GOT3 (cell line): ENCODE measurements at regions not wholly inside any gene's neighbourhood (a gene's known extent, or its start where the extent isn't known, plus 50 kb on each side); places are given as distances from the start of the nearest gene placed in this dataset.
"Not testable (repeated sequence)": the region's sequence is repeated elsewhere in the genome, so short reads cannot be mapped to it uniquely, and the experiment has no call there.

Source experiments
- DNase-seq: peaks from one replicate; lab custom pipeline; 2025; ENCODE audit warnings: mixed read lengths; lab: John Stamatoyannopoulos, UW

DNA sequence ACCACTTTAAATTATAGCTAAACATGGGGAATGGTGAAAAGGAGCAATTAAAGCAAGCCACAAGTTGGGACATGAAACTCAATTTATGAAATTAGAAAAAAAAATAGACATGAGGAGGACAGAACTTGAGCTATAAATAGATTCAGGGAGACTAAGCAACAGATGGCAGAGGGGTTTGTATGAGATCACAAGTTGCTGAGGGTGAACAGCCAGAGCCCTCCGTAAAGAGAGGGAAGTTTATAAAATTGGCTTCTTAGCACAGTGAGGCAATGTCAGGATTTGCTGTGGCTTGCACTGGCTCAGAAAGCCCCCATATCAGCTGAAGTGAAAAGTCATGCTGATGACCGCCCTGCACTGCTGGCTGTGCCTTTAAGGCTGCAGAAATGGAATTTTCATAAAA, 443.4 kb upstream of the CD180 start:
- no peak for DNase-seq

DNA sequence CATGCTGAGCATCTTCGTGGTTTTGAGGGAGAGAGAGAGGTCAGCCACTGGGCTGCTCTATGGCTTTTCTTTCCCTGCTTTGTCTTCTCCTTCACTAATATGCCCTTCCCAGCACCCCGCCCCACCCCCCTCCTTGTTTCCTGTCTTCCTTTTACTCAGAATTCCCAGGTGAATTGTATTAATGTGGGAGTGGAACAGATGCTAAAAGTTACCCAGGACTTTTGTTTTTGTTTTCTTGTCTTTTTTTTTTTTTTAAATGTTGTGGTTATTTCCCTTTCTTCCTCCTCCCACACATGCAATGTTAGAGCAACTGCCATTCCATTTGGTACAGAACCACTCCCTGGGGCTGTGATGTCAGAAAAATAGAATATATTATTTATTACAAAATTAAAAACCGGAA, 442.7 kb upstream of the CD180 start:
- no peak for DNase-seq

GRCh38 chr5:67636850-67637524, 440.4 kb upstream of the CD180 start:
- no peak for DNase-seq

GRCh38 chr5:67636091-67636490, 439.5 kb upstream of the CD180 start:
- no peak for DNase-seq

GRCh38 chr5:67627079-67627478, 430.5 kb upstream of the CD180 start:
- not testable (repeated sequence) for DNase-seq

- DNase-seq: no peak
These were observed 426.5 kb upstream of the CD180 start for GRCh38 chr5:67623078-67623477.

DNA sequence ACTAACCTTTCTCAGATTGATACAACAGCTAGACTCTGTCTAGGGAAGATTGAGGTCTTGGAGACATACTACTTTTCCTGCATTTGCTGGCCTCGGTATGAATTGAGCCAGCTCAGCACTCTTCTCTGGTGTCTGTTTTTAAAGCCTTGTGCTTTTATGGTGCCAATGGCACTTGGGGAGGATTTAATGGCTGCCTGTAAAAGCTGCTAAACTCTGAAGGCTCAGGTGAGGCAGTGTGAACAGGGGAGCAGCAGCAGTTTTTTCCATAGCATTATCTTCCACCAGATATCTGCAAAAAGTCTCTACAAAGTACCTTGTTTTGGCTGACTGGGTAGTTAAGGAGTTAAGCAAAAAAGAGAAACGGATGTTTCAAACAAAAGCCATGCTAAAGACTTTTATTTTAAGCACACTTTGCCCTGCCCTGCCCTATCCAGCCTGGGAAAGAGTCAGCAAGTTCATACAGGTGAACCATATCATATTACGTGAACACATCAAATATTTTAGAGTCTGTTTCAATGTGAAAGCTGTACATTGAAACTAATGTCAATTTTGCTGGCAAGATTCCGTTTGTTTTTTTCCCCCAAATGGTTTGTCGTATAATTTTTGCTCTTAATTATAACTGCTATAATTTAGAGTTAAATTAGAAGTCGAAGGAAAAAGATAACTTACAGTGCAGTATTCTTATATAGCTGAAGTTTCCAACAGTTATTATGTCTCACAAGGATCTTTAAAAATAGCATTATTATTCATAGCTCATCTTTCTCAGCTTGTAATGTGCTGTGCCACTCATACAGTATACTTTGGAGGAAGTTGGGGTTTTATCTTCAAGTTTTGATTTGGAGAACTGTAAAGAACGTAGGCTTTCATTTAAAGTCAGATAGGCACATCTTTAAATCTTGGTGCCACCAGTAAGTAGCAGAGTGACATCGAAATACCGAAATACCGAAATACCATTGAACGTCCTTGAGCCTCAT, 424.1 kb upstream of the CD180 start:
- no peak for DNase-seq

GRCh38 chr5:67619636-67620035, 423.0 kb upstream of the CD180 start:
- no peak for DNase-seq

GRCh38 chr5:67619235-67619634, 422.6 kb upstream of the CD180 start:
- no peak for DNase-seq

DNA sequence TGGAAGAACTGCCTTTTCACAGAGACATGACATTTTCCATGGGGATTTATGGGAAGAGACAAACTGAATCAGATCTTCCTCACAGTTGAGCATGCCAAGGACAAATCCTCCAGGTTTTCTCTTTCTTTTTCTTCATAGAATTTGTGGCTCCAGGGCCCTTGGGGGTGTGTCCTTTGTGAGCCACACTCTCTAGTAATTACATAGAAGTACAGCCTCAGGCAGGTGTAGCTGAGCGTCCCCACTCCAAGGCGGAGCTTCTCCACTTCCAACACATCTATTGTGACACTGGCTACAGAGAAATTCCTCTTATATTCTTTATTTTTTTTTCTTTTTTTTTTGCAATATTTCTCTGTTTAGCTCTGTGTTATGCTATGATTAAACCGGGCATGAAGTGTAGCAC, 420.5 kb upstream of the CD180 start:
- DNase-seq: no peak

DNA sequence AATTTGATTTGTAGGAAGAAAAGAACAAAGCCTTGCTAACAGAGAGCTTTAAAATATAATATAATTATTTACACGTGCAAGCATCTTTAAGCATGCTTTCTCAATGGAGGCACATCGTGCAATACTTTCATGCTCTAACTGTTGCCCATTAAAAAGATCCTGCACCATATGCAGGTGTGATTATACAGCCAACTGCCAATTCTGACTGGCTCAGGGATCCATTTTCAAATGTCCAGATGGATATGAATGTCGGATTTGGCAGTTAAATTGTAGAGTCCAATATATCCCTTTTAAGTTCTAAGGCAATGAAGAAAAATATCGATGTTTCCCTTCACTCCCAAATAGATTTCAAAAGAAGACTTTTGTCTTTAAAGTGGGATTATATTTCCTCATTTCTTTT, 416.4 kb upstream of the CD180 start:
- DNase-seq: no peak

DNA sequence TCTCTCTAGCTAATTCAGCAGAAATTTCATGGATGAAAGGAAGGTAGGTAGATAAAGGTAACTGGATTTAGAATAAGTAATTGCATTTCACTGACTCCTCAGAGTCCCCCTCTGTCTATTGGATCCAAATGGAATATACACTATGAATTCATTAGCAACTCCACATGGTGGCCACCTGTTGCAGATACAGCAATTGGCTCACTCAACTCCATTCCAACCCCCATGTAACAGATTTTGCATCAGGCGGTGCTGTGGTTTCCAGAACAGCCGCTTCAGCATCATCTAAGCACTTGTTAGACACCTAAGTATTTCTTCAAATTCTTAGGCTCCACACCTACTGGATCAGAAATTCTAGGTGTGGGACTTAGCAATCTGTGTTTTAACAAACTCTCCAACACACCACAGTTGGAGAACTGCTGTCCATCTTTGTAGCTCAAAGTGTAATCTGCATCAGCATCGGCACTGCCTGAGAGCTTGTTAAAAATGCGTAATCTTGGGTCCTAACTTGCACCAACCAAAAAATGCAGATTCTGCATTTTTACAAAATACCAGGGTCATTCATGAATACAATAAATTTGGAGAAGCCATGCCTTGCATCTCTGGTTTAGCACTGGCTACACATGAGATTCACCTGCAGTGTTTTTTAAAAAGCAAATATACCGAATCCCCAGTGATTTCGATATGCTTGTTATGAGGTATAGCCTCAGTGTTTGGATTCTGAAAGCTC, 413.8 kb upstream of the CD180 start:
- DNase-seq: no peak

GRCh38 chr5:67607958-67608357, 411.4 kb upstream of the CD180 start:
- no peak for DNase-seq

- DNase-seq: no peak
These were observed 410.0 kb upstream of the CD180 start for GRCh38 chr5:67606586-67606947.

- DNase-seq: no peak
These were observed 409.4 kb upstream of the CD180 start for GRCh38 chr5:67605730-67606585.

- no peak for DNase-seq
These were observed 394.9 kb upstream of the CD180 start for GRCh38 chr5:67591491-67591890.

DNA sequence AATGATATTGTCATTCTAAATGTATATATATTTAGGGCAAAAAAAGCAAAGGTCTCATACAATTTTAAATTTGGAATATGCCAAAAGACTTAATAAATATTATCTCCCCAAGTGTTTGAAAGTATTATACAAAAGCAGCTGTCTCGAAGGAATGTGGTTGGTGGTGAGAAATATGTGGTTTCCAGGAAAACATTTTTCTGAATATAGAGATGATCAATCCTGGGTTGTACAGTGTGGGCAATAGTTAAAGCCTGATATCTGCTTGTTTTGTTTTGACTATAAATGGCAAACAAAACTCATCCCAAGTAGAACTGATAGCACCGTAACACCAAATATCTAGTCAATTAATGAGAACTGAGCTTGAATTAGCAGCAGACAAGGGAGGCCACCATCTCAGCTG, 391.8 kb upstream of the CD180 start:
- DNase-seq: no peak

- no peak for DNase-seq
These were observed 384.6 kb upstream of the CD180 start for GRCh38 chr5:67581203-67581602.

DNA sequence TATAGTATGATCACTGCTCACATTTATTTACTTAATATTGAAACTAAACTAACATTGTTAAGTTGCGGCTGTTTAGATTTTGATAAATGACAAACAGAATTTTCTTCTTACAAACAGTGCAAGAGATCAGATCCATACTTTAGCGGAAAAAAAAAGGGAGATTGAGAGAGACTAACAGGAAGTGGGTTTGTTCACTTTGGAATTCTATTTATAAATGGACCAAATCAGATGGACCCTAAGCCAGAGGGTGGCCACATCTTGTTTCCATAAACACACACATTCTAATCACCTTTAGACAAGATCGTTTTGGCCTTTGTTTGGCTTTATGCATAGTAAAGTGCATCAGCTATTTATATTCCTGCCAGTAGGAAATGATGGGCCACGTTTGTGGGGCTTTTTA, 381.4 kb upstream of the CD180 start:
- no peak for DNase-seq

DNA sequence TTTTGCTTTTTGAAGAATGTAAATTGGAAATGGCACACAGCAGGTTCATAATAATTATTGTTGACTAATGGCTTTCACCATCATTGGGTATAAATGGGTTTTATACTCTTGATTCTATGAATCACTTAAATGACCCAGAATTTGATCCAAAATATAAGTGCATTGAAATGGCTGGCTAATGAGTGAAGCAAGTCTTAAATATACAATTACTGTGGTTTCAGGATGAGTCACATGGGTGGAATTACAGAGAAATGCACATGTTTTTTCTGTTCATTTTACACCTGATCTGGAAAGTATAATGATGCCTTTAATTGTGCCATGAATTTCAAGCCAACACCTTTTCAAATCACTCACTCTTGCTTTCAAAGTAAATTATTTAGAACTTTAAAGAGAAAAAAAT, 380.8 kb upstream of the CD180 start:
- DNase-seq: no peak

DNA sequence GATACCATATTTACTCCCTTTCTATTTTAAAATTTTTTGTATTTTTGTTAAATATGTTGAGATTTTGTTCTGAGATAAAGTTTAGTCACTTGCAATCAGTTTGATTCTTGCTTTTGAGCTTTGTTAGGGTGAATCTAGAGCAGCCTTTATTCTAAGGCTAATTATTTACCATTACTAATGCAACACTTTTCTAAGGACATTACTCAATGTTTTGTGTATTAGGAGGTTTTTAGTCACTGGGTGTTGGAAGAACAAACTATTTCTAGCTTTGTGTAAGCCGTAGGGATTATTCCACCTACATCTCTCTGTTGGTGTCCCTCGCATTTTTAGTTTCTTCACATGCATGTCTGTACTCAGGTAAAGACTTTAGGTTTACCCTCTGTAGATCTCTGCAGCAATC, 379.5 kb upstream of the CD180 start:
- no peak for DNase-seq

GRCh38 chr5:67575087-67575486, 378.5 kb upstream of the CD180 start:
- DNase-seq: no peak
